ENCODE measurements at regions not wholly inside any gene's neighbourhood (a gene's known extent, or its start where the extent isn't known, plus 50 kb on each side); places are given as distances from the start of the nearest gene placed in this dataset.

GRCh38 chr1:226798427-226799411, 59.6 kb upstream of the ITPKB start:
- no peaks in the 10 kb centered on the region for H3K4me1 ChIP-seq
- no peak overlapping the region for H3K4me3 ChIP-seq
- no peaks in the 10 kb centered on the region for H3K36me3 ChIP-seq
- no peak overlapping the region for H3K27ac ChIP-seq
- DNase-seq, result no peak
- no peaks in the 10 kb centered on the region for H3K9me3 ChIP-seq
- peaks cover 0 to 6% of the 10 kb centered on the region in 2 donors for H3K27me3 ChIP-seq
- intact Hi-C loops (cut with DNase I; ENCODE audit: low total_unique reads), result no loop called here
- TF ChIP-seq, protein P1, sequence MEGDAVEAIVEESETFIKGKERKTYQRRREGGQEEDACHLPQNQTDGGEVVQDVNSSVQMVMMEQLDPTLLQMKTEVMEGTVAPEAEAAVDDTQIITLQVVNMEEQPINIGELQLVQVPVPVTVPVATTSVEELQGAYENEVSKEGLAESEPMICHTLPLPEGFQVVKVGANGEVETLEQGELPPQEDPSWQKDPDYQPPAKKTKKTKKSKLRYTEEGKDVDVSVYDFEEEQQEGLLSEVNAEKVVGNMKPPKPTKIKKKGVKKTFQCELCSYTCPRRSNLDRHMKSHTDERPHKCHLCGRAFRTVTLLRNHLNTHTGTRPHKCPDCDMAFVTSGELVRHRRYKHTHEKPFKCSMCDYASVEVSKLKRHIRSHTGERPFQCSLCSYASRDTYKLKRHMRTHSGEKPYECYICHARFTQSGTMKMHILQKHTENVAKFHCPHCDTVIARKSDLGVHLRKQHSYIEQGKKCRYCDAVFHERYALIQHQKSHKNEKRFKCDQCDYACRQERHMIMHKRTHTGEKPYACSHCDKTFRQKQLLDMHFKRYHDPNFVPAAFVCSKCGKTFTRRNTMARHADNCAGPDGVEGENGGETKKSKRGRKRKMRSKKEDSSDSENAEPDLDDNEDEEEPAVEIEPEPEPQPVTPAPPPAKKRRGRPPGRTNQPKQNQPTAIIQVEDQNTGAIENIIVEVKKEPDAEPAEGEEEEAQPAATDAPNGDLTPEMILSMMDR (IDR thresholded peaks at IDR 0.05), result no peak

GRCh38 chr1:226797151-226797550, 58.1 kb upstream of the ITPKB start:
- no peak for DNase-seq
- no peaks in the 10 kb centered on the region for H3K9me3 ChIP-seq
- no peaks in the 10 kb centered on the region for H3K27me3 ChIP-seq
- no peaks in the 10 kb centered on the region for H3K4me1 ChIP-seq
- TF ChIP-seq, protein P1 (IDR thresholded peaks at IDR 0.05), result no peak
- H3K36me3 ChIP-seq, result no peaks in the 10 kb centered on the region
- no peak overlapping the region for H3K27ac ChIP-seq
- intact Hi-C loops (cut with DNase I; ENCODE audit: low total_unique reads), result no loop called here
- no peak overlapping the region for H3K4me3 ChIP-seq

DNA sequence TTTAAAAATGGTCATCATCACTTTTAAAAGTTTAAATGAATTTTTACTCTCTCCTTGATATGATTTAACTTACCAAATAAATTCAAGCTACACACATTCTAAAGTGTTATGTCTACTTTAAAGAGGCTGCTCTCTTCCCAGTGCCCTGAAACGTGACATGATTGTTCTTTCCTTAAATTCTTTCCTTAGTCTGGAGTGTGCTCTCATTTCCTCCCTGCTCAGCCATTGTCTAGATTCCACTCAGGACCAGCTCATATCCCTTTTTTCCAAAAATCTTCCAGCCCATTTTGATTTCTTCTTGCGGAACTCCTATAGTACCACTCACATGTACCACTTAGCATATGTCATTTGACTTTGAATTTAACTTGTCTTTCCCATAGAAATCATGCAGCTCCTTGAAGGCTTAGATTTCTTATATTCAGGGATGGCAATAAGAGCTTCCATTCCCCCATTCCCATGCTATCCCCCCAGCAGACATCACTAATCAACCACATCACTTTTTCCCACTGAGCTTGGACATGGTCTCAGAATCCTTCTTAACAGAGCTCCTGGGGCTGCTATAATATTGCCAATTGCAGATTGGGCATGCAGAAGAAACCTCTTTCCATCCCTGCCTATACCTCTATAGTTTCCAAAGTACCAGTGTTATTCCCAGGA, 54.7 kb upstream of the ITPKB start:
- intact Hi-C loops (cut with DNase I; ENCODE audit: low total_unique reads), result no loop called here
- Histone ChIP-seq H3K36me3 (no peaks in the 10 kb centered on the region), H3K27me3 (no peaks in the 10 kb centered on the region)

DNA sequence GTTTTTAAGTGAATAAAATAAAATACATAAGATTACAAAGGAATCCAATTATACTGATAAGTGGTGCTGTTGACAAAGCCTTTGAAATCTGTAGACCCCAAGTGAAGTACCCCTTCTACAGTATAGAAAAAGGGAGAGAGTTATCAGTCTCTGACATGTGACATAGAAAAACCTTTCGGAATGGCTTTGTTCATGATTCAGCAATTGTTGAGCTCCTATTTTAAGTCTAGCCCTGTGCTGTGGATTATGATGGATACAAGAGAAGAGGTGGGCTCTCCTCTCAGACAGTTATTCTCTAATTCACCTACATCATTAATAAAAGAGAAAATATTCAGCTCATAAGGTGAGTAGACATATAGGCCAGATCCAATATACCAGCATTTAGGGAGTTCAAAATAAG, 53.3 kb upstream of the ITPKB start:
- DNase-seq, result no peak
- intact Hi-C loops (cut with DNase I; ENCODE audit: low total_unique reads), result no loop called here
- TF ChIP-seq, protein P1 (IDR thresholded peaks at IDR 0.05), result no peak

More for the DNA sequence above, 54.7 kb upstream of the ITPKB start:
- H3K4me1 ChIP-seq, result no peaks in the 10 kb centered on the region
- no peak overlapping the region for H3K27ac ChIP-seq
- H3K9me3 ChIP-seq, result no peaks in the 10 kb centered on the region
- no peak overlapping the region for H3K4me3 ChIP-seq
- TF ChIP-seq, protein P1 (IDR thresholded peaks at IDR 0.05), result no peak
- no peak for DNase-seq

GRCh38 chr1:226790545-226791181, 51.6 kb upstream of the ITPKB start:
- Histone ChIP-seq H3K4me1 (no peaks in the 10 kb centered on the region), H3K36me3 (no peaks in the 10 kb centered on the region), H3K4me3 (no peak overlapping the region), H3K27me3 (no peaks in the 10 kb centered on the region), H3K27ac (no peak overlapping the region), H3K9me3 (no peaks in the 10 kb centered on the region)
- no peak for DNase-seq
- TF ChIP-seq, protein P1 (IDR thresholded peaks at IDR 0.05), result no peak
- intact Hi-C loops (cut with DNase I; ENCODE audit: low total_unique reads), result no loop called here

More for the DNA sequence above, 53.3 kb upstream of the ITPKB start:
- no peaks in the 10 kb centered on the region for H3K27me3 ChIP-seq
- H3K27ac ChIP-seq, result no peak overlapping the region
- no peak overlapping the region for H3K4me3 ChIP-seq
- H3K36me3 ChIP-seq, result no peaks in the 10 kb centered on the region
- H3K9me3 ChIP-seq, result no peaks in the 10 kb centered on the region
- H3K4me1 ChIP-seq, result no peaks in the 10 kb centered on the region

All from tibial artery (tissue), 4 donors.